LNCaP clone FGC (cell line): ENCODE measurements at regions not wholly inside any gene's neighbourhood (a gene's known extent, or its start where the extent isn't known, plus 50 kb on each side); places are given as distances from the start of the nearest gene placed in this dataset.
"Not testable (repeated sequence)": the region's sequence is repeated elsewhere in the genome, so short reads cannot be mapped to it uniquely, and the experiment has no call there.

Experiments
- DNase-seq: peaks from one replicate; pipeline ENCODE4 v3.0.0-alpha.2; 2011; ENCODE audit warnings: low read depth
- H3K4me3 ChIP-seq: 2 replicates; pipeline ENCODE4 v1.5.1; 2011; ENCODE audit warnings: mild to moderate bottlenecking, low read depth, low read length, control low read depth
- TF ChIP-seq, protein P1 (sequence below): IDR thresholded peaks from 2 replicates; pipeline ENCODE4 v1.5.1; 2012; ENCODE audit warnings: mild to moderate bottlenecking; ENCODE audit not compliant: control insufficient read depth, insufficient read depth; ENCODE audit errors: extremely low read depth

DNA sequence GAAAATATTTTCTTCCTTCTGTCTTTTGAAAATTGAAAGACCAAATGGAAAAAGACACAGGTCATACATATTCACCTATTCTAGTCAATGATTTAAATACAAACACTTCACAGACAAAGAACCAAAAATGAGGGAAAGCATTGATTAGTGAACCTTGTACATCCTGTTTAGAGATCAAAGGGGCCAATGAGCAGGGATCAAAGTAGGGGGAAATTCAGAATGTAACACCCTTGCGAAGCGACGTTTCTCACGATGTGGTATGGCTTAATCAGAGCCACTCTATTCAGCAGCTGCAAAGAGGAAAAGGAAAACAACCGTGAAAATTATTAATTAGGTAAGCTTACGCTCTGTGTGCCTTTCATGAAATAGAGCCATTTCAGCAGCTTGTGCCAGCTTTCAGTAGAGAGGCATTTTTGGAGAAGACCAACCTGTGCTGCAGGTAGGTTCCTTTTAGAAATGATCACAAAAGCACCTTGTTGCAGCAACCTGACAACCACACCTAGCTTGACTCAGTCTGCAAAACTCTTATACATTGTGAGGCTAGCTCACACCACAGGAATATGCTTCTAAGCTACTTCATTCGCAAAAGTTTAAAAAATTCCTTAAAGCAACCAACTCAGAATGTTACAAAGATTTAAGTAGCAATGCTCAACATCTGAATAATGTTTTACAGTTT lies 78.0 kb downstream of the DKK1 start:
- DNase-seq: no peak
- TF ChIP-seq, protein P1, sequence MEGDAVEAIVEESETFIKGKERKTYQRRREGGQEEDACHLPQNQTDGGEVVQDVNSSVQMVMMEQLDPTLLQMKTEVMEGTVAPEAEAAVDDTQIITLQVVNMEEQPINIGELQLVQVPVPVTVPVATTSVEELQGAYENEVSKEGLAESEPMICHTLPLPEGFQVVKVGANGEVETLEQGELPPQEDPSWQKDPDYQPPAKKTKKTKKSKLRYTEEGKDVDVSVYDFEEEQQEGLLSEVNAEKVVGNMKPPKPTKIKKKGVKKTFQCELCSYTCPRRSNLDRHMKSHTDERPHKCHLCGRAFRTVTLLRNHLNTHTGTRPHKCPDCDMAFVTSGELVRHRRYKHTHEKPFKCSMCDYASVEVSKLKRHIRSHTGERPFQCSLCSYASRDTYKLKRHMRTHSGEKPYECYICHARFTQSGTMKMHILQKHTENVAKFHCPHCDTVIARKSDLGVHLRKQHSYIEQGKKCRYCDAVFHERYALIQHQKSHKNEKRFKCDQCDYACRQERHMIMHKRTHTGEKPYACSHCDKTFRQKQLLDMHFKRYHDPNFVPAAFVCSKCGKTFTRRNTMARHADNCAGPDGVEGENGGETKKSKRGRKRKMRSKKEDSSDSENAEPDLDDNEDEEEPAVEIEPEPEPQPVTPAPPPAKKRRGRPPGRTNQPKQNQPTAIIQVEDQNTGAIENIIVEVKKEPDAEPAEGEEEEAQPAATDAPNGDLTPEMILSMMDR: no peak

DNA sequence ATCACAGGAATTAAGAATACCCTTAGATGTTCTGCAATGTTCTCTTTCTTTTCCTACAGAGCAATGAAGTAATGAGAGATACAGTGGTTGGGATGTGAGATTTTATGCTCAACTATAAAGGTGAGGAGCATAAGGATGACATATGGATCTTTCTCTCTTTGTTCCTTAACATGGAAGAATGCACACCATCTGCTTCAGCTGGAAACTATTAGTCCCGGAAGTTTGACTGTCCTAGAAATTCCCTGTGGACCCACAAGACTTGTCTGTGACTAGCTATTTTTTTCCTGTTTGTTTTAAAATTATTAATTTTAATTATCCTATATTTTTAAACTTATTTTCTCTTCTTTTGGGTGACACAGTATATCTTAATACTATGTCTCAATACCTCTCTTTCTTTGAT lies 80.2 kb downstream of the DKK1 start:
- no peak for DNase-seq
- no peak overlapping the region for H3K4me3 ChIP-seq
- TF ChIP-seq, protein P1: no peak

More for the DNA sequence above, 78.0 kb downstream of the DKK1 start:
- H3K4me3 ChIP-seq: no peak overlapping the region

DNA sequence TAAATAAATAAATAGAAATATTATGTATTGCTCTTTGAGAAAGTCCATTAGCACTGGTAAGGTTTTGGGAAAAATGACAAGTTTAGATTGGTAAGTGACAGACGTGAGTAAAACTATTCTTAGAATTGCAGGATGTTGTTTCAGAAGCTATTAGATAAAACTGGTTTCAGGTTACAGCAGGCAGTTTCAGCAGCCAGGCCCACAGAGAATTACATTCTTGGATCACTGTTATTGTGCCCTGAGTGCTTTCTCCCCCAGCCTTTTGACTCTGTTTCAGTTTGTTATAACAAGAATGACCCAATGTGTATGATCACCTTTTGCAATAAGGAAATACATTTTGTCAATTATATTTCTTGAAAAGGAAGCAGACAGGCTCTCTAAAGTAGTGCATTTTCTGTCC lies 86.5 kb downstream of the DKK1 start:
- TF ChIP-seq, protein P1: no peak
- no peak for DNase-seq
- H3K4me3 ChIP-seq: no peak overlapping the region

DNA sequence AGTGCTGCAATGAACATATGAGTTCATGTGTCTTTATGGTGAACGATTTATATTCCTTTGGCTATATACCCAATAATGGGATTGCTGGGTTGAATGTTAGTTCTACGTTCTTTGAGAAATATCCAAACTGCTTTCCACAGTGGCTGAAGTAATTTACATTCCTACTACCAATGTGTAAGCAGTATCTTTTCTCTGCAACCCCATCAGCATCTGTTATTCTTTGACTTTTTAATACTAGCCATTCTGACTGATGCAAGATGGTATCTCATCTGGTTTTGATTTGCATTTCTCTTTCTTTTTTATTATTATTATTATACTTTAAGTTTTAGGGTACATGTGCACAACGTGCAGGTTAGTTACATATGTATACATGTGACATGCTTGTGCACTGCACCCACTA lies 89.7 kb downstream of the DKK1 start:
- not testable (repeated sequence) for DNase-seq, H3K4me3 ChIP-seq

DNA sequence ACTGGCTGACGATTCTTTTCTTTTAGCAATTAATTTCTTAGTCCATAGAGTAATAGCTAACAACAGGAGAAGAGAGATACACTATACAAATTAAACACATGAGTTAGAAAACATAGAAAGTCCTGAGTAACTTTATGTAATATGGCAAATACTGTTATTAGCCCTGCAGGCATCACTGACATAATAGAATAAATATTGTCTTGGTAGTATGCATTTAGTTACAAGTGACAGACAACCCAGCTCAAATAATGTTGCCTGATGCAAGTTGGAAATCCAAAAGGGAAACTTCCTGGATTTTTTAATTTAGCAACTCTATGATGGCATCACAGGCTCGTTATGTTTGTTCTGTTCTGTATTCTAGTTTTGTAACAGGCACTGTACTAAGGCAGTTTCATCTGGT lies 95.1 kb downstream of the DKK1 start:
- no peak overlapping the region for H3K4me3 ChIP-seq
- DNase-seq: peak; percentile 23
- TF ChIP-seq, protein P1: no peak

DNA sequence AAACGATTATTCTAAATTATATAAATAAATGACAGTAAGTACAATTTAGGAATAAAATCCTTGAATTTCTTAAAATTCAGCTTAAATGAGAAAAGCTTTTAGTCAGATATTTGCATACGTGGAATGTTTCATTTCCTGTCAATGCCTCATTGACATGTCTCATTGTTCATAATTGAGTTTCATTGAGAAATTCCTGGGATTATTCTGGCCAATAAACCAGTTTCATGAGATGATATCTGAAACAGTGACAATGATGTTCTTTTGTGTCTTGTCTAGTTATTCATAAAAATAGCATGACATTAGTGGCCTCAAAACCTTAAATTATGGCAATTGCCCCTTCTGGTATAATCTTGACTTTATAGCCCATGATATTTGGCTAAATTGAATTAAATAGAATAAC lies 95.8 kb downstream of the DKK1 start:
- DNase-seq: no peak
- H3K4me3 ChIP-seq: no peak overlapping the region
- TF ChIP-seq, protein P1: no peak

DNA sequence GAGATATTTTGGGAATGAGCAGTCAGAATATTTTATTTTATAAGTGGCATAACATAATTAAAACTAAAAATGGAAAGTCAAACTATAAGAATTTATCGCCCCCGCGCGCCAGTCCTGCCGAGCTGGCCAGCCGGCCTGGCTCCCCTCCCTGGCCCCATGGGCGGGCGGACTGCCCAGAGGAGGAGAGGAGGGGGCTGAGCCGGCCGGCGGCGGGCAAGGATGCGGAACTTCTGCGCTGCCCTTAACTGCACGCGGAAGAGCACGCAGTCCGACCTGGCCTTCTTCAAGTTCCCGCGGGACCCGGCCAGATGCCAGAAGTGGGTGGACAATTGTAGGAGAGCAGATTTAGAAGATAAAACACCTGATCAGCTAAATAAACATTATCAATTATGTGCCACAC lies 96.8 kb downstream of the DKK1 start:
- no peak for DNase-seq
- TF ChIP-seq, protein P1: no peak
- H3K4me3 ChIP-seq: no peak overlapping the region

DNA sequence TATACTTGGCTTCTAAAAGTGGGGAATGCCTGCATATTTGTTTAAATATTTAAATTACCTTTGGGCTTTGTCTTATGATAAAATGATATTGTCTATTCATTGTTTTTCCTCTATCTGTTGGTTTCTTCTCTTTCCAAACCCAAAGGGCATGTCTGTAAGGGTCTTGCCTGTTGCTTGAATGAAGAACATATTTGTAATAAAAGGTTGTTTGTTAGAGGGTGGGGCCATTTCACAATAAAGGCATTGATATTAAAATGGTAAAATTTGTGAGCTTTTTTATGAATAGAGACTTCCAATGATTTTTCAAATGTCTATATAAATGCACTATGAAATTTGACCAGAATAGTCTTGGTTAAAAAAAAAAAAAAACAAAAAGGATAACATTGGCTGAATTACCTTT lies 105.2 kb downstream of the DKK1 start:
- DNase-seq: no peak

More for the DNA sequence above, 105.2 kb downstream of the DKK1 start:
- no peak overlapping the region for H3K4me3 ChIP-seq
- TF ChIP-seq, protein P1: no peak
